IMR-90 (cell line): ENCODE measurements at regions not wholly inside any gene's neighbourhood (a gene's known extent, or its start where the extent isn't known, plus 50 kb on each side); places are given as distances from the start of the nearest gene placed in this dataset.

Source experiments
- ATAC-seq: fragments of 200-7000 bp; cut with Tn5 transposase; 2 replicates; pipeline ENCODE4 v1.9.1; 2020; ENCODE audit warnings: low read depth, mild to moderate bottlenecking, moderate library complexity
- BruUV-seq: library from RNA; stranded (reverse); fragments of 400-500 nt; replicated peaks from 2 replicates; lab custom pipeline; 2021; lab: Mats Ljungman, UMichigan
- CTCF ChIA-PET: fragments of 300-600 bp; formaldehyde crosslinking; extraction: SDS; loops from one replicate; lab custom pipeline; 2021; ENCODE audit warnings: antibody characterized with exemption; lab: Yijun Ruan, JAX
- POLR2A ChIA-PET: fragments of 300-600 bp; sonication (Branson Sonifier 250); formaldehyde crosslinking; loops from one replicate; lab custom pipeline; 2022; ENCODE audit warnings: antibody characterized with exemption; ENCODE audit not compliant: unreplicated experiment; lab: Charles Lee
- DNase-seq: peaks from one replicate; pipeline ENCODE4 v3.0.0; 2013
- H2AFZ ChIP-seq: replicated peaks from 2 replicates; pipeline ENCODE3; 2013; ENCODE audit warnings: low read length, mild to moderate bottlenecking; ENCODE audit not compliant: poor library complexity
- H2AK5ac ChIP-seq: 2 replicates; pipeline ENCODE4 v1.6.1; 2013; ENCODE audit warnings: low read depth, low read length, inconsistent platforms
- H2AK9ac ChIP-seq: replicated peaks from 2 replicates; pipeline ENCODE3; 2013; ENCODE audit warnings: mild to moderate bottlenecking, low read depth, low read length, moderate library complexity; ENCODE audit not compliant: poor library complexity
- H2BK120ac ChIP-seq: 2 replicates; pipeline ENCODE4 v1.6.1; 2013; ENCODE audit warnings: low read depth, low read length, inconsistent platforms
- H2BK15ac ChIP-seq: 3 replicates; pipeline ENCODE4 v1.6.1; 2013; ENCODE audit warnings: low read depth, low read length, inconsistent platforms
- H2BK20ac ChIP-seq: 2 replicates; pipeline ENCODE4 v1.6.1; 2013; ENCODE audit warnings: low read depth, mild to moderate bottlenecking, inconsistent platforms, low read length, moderate library complexity
- H2BK5ac ChIP-seq: 2 replicates; pipeline ENCODE4 v1.6.1; 2013; ENCODE audit warnings: mild to moderate bottlenecking, low read depth, low read length, inconsistent platforms; ENCODE audit not compliant: poor library complexity, severe bottlenecking
- H3K14ac ChIP-seq: replicated peaks from 2 replicates; pipeline ENCODE4 v1.6.1; 2013; ENCODE audit warnings: low read depth, low read length, inconsistent platforms
- H3K18ac ChIP-seq: 2 replicates; pipeline ENCODE4 v1.6.1; 2013; ENCODE audit warnings: low read depth, low read length, control low read depth
- H3K23ac ChIP-seq: 2 replicates; pipeline ENCODE4 v1.6.1; 2013; ENCODE audit warnings: low read depth, low read length, inconsistent platforms
- H3K27ac ChIP-seq: 2 replicates; pipeline ENCODE4 v1.5.1; 2013; ENCODE audit warnings: mild to moderate bottlenecking, control low read depth, low read length; ENCODE audit not compliant: insufficient read depth
- H3K27me3 ChIP-seq: 2 replicates; pipeline ENCODE4 v1.6.1; 2013; ENCODE audit warnings: low read length; ENCODE audit not compliant: control insufficient read depth, insufficient read depth
- H3K36me3 ChIP-seq: 2 replicates; pipeline ENCODE4 v1.6.1; 2013; ENCODE audit warnings: low read length, mixed read lengths; ENCODE audit not compliant: control insufficient read depth, insufficient read depth
- H3K4ac ChIP-seq: 2 replicates; pipeline ENCODE4 v1.6.1; 2013; ENCODE audit warnings: low read depth, low read length, inconsistent platforms
- H3K4me1 ChIP-seq: 2 replicates; pipeline ENCODE4 v1.6.1; 2013; ENCODE audit warnings: low read length, mixed read lengths; ENCODE audit not compliant: control insufficient read depth, insufficient read depth
- H3K4me2 ChIP-seq: 2 replicates; pipeline ENCODE4 v1.6.1; 2013; ENCODE audit warnings: low read depth, mild to moderate bottlenecking, control low read depth, low read length, moderate library complexity
- H3K4me3 ChIP-seq: 2 replicates; pipeline ENCODE4 v1.5.1; 2013; ENCODE audit warnings: low read depth, mild to moderate bottlenecking, control low read depth, low read length, moderate library complexity; ENCODE audit not compliant: insufficient read depth
- H3K56ac ChIP-seq: 2 replicates; pipeline ENCODE4 v1.6.1; 2013; ENCODE audit warnings: low read length, inconsistent platforms; ENCODE audit not compliant: insufficient read depth; ENCODE audit errors: extremely low read depth
- H3K79me1 ChIP-seq, 2 experiments: 2 replicates each; pipeline ENCODE4 v1.6.1; 2013; ENCODE audit warnings: low read length in 2 of 2, inconsistent platforms in 1 of 2, low read depth in 1 of 2
- H3K9ac ChIP-seq: 2 replicates; pipeline ENCODE4 v1.6.1; 2013; ENCODE audit warnings: low read depth, low read length, control low read depth
- H3K9me1 ChIP-seq: 2 replicates; pipeline ENCODE4 v1.6.1; 2013; ENCODE audit warnings: low read length, inconsistent platforms; ENCODE audit not compliant: insufficient read depth
- H3K9me3 ChIP-seq: 2 replicates; pipeline ENCODE4 v1.6.1; 2013; ENCODE audit warnings: low read length; ENCODE audit not compliant: control insufficient read depth, insufficient read depth
- H4K20me1 ChIP-seq: 2 replicates; pipeline ENCODE4 v1.6.1; 2013; ENCODE audit warnings: low read length, inconsistent platforms; ENCODE audit not compliant: insufficient read depth
- H4K5ac ChIP-seq: 2 replicates; pipeline ENCODE4 v1.6.1; 2013; ENCODE audit warnings: mild to moderate bottlenecking, low read depth, low read length, control low read depth
- H4K8ac ChIP-seq, 2 experiments: 2 replicates each; pipeline ENCODE4 v1.6.1; 2013; ENCODE audit warnings: low read depth in 2 of 2, low read length in 2 of 2, control low read depth in 1 of 2, inconsistent platforms in 1 of 2
- H4K91ac ChIP-seq: 2 replicates; pipeline ENCODE4 v1.6.1; 2013; ENCODE audit warnings: low read depth, low read length, inconsistent platforms; ENCODE audit not compliant: insufficient read depth
- BHLHE40 ChIP-seq: fragments of 150-350 bp; IDR thresholded peaks from 2 replicates; pipeline ENCODE4 v1.6.1; 2016; ENCODE audit warnings: mild to moderate bottlenecking, low read depth, low read length
- FOS ChIP-seq: fragments of 150-350 bp; IDR thresholded peaks from 2 replicates; pipeline ENCODE4 v1.6.1; 2016; ENCODE audit warnings: low read depth, low read length
- MAFK ChIP-seq: IDR thresholded peaks from 2 replicates; pipeline ENCODE4 v1.6.1; 2012; ENCODE audit warnings: low read depth, low read length, improper control_type of control experiment
- MXI1 ChIP-seq: IDR thresholded peaks from 2 replicates; pipeline ENCODE4 v1.6.1; 2012; ENCODE audit warnings: low read depth, mild to moderate bottlenecking, low read length, moderate library complexity, borderline replicate concordance
- NFE2L2 ChIP-seq: fragments of 150-350 bp; IDR thresholded peaks from 2 replicates; pipeline ENCODE4 v1.6.1; 2016; ENCODE audit warnings: low read depth, mild to moderate bottlenecking, low read length
- POLR2A ChIP-seq: IDR thresholded peaks from 2 replicates; pipeline ENCODE4 v1.6.1; 2012; ENCODE audit warnings: mild to moderate bottlenecking, low read depth, low read length
- RCOR1 ChIP-seq: IDR thresholded peaks from 2 replicates; pipeline ENCODE4 v1.6.1; 2012; ENCODE audit warnings: mild to moderate bottlenecking, low read length, improper control_type of control experiment; ENCODE audit not compliant: insufficient replicate concordance
- RFX5 ChIP-seq: IDR thresholded peaks from 2 replicates; pipeline ENCODE4 v1.8.0; 2012; ENCODE audit warnings: low read depth, mild to moderate bottlenecking, low read length, moderate library complexity
- SMC3 ChIP-seq: fragments of 150-350 bp; IDR thresholded peaks from 2 replicates; pipeline ENCODE4 v1.6.1; 2016; ENCODE audit warnings: low read depth, mild to moderate bottlenecking, antibody characterized with exemption, low read length, moderate library complexity
- WGBS, 2 experiments: methylation state at CpG; one replicate each; pipeline versions ENCODE4 v1.1.5 to v1.1.7; 2013; ENCODE audit warnings: missing lambda C conversion rate in 2 of 2; ENCODE audit not compliant: insufficient read length in 1 of 2; ENCODE audit errors: extremely low coverage in 2 of 2; 5-methylcytosine and 5-hydroxymethylcytosine counted together
- dilution Hi-C: fragments of 300-500 bp; cut with HindIII; formaldehyde crosslinking; loops from one replicate; pipeline ENCODE4 v1.14.3; 2018; ENCODE audit warnings: low sequenced_read_pairs; ENCODE audit not compliant: unreplicated experiment
- in situ Hi-C: fragments of 300-500 bp; cut with MboI; formaldehyde crosslinking; loops from 3 replicates; pipeline ENCODE4 v1.14.3; 2019; ENCODE audit warnings: low sequenced_read_pairs, inconsistent platforms, mixed read lengths
- intact Hi-C: fragments of 100-400 bp; cut with micrococcal nuclease; formaldehyde crosslinking; loops from 2 replicates; pipeline ENCODE4 v1.10.0; 2022
- TF ChIP-seq, protein P1 (sequence below): conservative IDR thresholded peaks from 2 replicates; pipeline ENCODE4 v1.5.1; 2012; ENCODE audit warnings: mild to moderate bottlenecking, low read depth, low read length, improper control_type of control experiment

DNA sequence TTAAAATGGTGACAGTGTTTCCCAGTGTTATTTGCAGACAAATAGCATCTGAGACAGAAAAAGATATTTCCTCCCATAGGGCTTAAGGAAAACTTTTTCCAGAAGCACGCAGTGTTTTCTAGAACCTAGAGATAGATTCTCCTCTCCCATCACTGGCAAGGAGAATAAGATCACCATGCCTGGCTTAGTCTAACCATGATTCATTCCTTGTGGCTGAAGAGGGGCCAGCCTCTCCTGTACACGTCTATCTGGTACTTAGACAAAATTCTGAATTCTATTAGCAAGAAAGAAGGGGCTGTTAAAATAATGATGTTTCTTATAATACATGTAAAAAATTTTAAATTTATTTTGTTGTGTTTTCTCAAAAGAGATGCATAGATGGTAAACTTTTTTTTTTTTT lies 296.1 kb upstream of the LDB2 start:
- Histone ChIP-seq H3K56ac (no peak overlapping the region), H3K9me1 (peaks cover 7% of the 10 kb centered on the region; the same call in 1 of the 2 replicates), H4K8ac (no peak overlapping the region), H4K5ac (no peak overlapping the region; the same call in 1 of the 2 replicates), H3K4me1 (peaks cover 9% of the 10 kb centered on the region), H3K27ac (no peak overlapping the region), H2BK20ac (no peak overlapping the region), H3K18ac (no peak overlapping the region), H2AK9ac (no peak overlapping the region), H3K4me3 (no peak overlapping the region), H2BK15ac (no peak overlapping the region), H3K23ac (no peak overlapping the region), H3K4ac (peak overlapping the region; percentile 15; the same call in 1 of the 2 replicates), H2BK5ac (no peak overlapping the region), H2AFZ (no peak overlapping the region), H2BK120ac (0 out of 2 replicates have a peak overlapping the region, but pooled peaks have one; percentile 11), H3K9ac (no peak overlapping the region), H3K9me3 (peaks cover 4% of the 10 kb centered on the region), H2AK5ac (no peak overlapping the region), H3K4me2 (no peak overlapping the region), H3K27me3 (no peaks in the 10 kb centered on the region), H3K79me1 (no peaks in the 10 kb centered on the region), H3K36me3 (no peaks in the 10 kb centered on the region), H3K14ac (no peak overlapping the region), H4K91ac (no peak overlapping the region), H4K20me1 (no peaks in the 10 kb centered on the region)
- TF ChIP-seq, protein P1, sequence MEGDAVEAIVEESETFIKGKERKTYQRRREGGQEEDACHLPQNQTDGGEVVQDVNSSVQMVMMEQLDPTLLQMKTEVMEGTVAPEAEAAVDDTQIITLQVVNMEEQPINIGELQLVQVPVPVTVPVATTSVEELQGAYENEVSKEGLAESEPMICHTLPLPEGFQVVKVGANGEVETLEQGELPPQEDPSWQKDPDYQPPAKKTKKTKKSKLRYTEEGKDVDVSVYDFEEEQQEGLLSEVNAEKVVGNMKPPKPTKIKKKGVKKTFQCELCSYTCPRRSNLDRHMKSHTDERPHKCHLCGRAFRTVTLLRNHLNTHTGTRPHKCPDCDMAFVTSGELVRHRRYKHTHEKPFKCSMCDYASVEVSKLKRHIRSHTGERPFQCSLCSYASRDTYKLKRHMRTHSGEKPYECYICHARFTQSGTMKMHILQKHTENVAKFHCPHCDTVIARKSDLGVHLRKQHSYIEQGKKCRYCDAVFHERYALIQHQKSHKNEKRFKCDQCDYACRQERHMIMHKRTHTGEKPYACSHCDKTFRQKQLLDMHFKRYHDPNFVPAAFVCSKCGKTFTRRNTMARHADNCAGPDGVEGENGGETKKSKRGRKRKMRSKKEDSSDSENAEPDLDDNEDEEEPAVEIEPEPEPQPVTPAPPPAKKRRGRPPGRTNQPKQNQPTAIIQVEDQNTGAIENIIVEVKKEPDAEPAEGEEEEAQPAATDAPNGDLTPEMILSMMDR = no peak
- TF ChIP-seq RCOR1 = no peak
- TF ChIP-seq BHLHE40 = no peak
- TF ChIP-seq MXI1 = no peak
- TF ChIP-seq RFX5 = no peak
- no peak for TF ChIP-seq POLR2A
- no peak for TF ChIP-seq NFE2L2
- no peak for TF ChIP-seq SMC3
- no peak for TF ChIP-seq MAFK
- TF ChIP-seq FOS = no peak
- POLR2A ChIA-PET = no interaction called here
- CTCF ChIA-PET = no interaction called here
- WGBS, 2 experiments = no CpG with 5 or more reads among the region's 2 CpGs
- DNase-seq (peak; percentile 24), ATAC-seq (no peak)
- in situ Hi-C loops (no loop called here), dilution Hi-C loops (no loop called here), intact Hi-C loops (no loop called here)
- BruUV-seq = no TSS peak
